Brain microvascular endothelial cell (primary cell): ENCODE measurements at regions not wholly inside any gene's neighbourhood (a gene's known extent, or its start where the extent isn't known, plus 50 kb on each side); places are given as distances from the start of the nearest gene placed in this dataset.
A peak's percentile ranks its signal among the peaks of the same experiment; 100 is the strongest.

ENCODE experiments used
- DNase-seq: peaks from one replicate; pipeline ENCODE4 v3.0.0-alpha.2; 2020
- H3K27ac ChIP-seq: fragments of 250-450 bp; sonication (Bioruptor Pico); 2 replicates; pipeline ENCODE4 v1.5.1; 2020; ENCODE audit warnings: mild to moderate bottlenecking, moderate library complexity
- H3K27me3 ChIP-seq: fragments of 250-450 bp; sonication (Bioruptor Pico); replicated peaks from 2 replicates; pipeline ENCODE4 v1.5.1; 2020; ENCODE audit warnings: mild to moderate bottlenecking
- H3K36me3 ChIP-seq: fragments of 250-450 bp; sonication (Bioruptor Pico); replicated peaks from 2 replicates; pipeline ENCODE4 v1.5.1; 2020; ENCODE audit warnings: mild to moderate bottlenecking
- H3K4me3 ChIP-seq: 2 replicates; pipeline ENCODE4 v1.5.1; 2011; ENCODE audit warnings: low read depth, mild to moderate bottlenecking, control low read depth, low read length, moderate library complexity
- CTCF ChIP-seq: IDR thresholded peaks from 2 replicates; pipeline ENCODE4 v1.5.1; 2011; ENCODE audit warnings: low read depth, mild to moderate bottlenecking, moderate library complexity, low read length, control low read depth, inconsistent platforms; ENCODE audit errors: missing control alignments
- in situ Hi-C: cut with HindIII; loops from 2 replicates; pipeline ENCODE4 v1.10.0; 2017; ENCODE audit warnings: low sequenced_read_pairs, low pct_ligation_motif_present

GRCh38 chr3:147049821-147050220 is 356.5 kb downstream of the ZIC4 start:
- in situ Hi-C loops: no loop called here
- Histone ChIP-seq H3K27me3 (no peaks in the 10 kb centered on the region), H3K27ac (no peak overlapping the region), H3K36me3 (no peaks in the 10 kb centered on the region), H3K4me3 (peak overlapping the region; percentile 18)
- TF ChIP-seq CTCF: no peak
- no peak for DNase-seq

GRCh38 chr3:147049305-147049704 is 357.0 kb downstream of the ZIC4 start:
- H3K27ac ChIP-seq: no peak overlapping the region
- no peaks in the 10 kb centered on the region for H3K36me3 ChIP-seq
- no peaks in the 10 kb centered on the region for H3K27me3 ChIP-seq
- in situ Hi-C loops: no loop called here
- TF ChIP-seq CTCF: no peak
- DNase-seq: no peak
- no peak overlapping the region for H3K4me3 ChIP-seq

- no peak for TF ChIP-seq CTCF
- in situ Hi-C loops: no loop called here
- no peak overlapping the region for H3K4me3 ChIP-seq
- no peaks in the 10 kb centered on the region for H3K27me3 ChIP-seq
- no peak overlapping the region for H3K27ac ChIP-seq
- no peaks in the 10 kb centered on the region for H3K36me3 ChIP-seq
- DNase-seq: no peak
These were observed 359.4 kb downstream of the ZIC4 start for GRCh38 chr3:147046916-147047315.

- no peak overlapping the region for H3K4me3 ChIP-seq
- H3K27ac ChIP-seq: no peak overlapping the region
- H3K27me3 ChIP-seq: no peaks in the 10 kb centered on the region
- no peaks in the 10 kb centered on the region for H3K36me3 ChIP-seq
- in situ Hi-C loops: no loop called here
- no peak for DNase-seq
- no peak for TF ChIP-seq CTCF
These were observed 367.9 kb downstream of the ZIC4 start for GRCh38 chr3:147038481-147038880.

- no peak overlapping the region for H3K4me3 ChIP-seq
- TF ChIP-seq CTCF: no peak
These were observed 372.0 kb downstream of the ZIC4 start for GRCh38 chr3:147034359-147034758.

GRCh38 chr3:147030274-147030673 is 376.1 kb downstream of the ZIC4 start:
- Histone ChIP-seq H3K27ac (no peak overlapping the region), H3K4me3 (no peak overlapping the region), H3K36me3 (no peaks in the 10 kb centered on the region), H3K27me3 (no peaks in the 10 kb centered on the region)
- TF ChIP-seq CTCF: no peak
- in situ Hi-C loops: no loop called here
- DNase-seq: no peak

More at GRCh38 chr3:147034359-147034758, 372.0 kb downstream of the ZIC4 start:
- DNase-seq: no peak
- no peak overlapping the region for H3K27ac ChIP-seq
- in situ Hi-C loops: no loop called here
- H3K27me3 ChIP-seq: no peaks in the 10 kb centered on the region
- no peaks in the 10 kb centered on the region for H3K36me3 ChIP-seq
